IPS-NIHi11 (cell line): ENCODE measurements at regions not wholly inside any gene's neighbourhood (a gene's known extent, or its start where the extent isn't known, plus 50 kb on each side); places are given as distances from the start of the nearest gene placed in this dataset.
"Not testable (repeated sequence)": the region's sequence is repeated elsewhere in the genome, so short reads cannot be mapped to it uniquely, and the experiment has no call there.

Source experiments
- DNase-seq: peaks from one replicate; pipeline ENCODE4 v3.0.0; 2012; ENCODE audit warnings: mixed read lengths, low spot score

DNA sequence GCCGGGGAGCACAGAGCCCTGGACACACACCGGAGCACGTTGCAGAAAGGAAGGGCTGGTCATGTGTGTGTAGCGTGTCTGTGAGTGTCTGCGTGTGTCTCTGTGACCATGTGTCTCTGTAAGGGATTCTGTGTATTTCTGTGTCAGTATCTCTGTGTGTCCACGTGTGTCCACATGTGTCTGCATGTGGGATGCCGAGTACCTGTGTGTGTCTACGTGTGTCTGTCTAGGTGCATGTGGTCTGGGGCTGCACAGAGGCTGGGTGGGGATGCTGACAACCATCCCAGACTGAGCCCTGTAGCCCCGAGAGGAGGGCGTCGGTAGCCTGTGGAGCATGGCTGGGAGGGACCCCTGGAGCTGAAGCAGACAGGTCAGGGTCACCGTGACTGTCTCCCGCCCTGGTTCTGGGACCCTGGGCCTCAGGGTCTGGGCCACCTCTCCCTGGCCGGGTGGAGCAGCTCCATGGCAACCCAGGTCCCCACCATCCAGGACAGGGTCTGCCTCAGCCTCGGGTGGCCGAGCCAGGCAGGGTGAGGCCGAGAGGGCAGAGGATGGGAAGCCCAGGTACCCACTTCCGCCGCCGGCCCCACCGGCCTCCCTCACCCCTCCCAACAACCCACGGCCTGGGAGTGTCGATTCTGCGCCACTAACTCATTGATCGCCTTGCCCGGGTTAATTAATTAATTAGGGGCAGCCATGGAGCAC is 122.7 kb downstream of the FAM53A start:
- DNase-seq, result no peak

DNA sequence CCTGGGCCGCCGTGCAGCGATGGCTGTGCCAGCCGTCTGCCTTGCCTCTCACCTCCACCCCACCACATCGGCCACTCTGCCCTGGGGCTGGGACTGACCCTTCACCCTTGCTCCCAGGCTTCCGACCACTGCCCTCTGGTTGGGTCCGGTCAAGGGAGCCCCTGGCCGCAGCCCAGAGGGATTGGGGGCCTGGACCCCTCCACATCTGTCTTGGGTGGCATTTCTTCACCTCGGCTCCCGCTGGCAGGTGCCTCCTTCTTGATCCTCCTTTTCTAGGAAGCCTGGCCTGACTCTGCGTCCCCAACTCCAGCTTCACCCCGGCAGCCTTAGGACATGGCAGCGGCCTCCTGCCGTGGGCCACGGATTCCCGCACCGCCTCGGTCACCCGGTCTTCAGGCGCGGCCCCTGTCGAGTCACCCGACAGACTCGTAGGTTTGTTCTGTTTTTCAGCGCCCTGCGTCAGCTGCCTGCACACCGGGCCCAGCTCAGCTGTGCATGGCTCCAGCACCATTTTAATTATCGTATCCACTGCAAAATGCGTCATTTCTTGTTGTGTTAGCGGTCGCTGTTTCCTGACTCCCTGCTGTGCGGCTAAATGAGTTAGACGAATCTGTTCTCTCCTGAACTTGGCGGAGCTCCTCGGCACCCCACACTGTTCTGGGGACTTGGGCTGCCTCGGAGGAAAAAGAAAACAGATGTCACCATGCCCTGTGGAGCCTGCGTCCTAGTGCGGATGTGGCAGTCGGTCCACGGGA is 124.0 kb downstream of the FAM53A start:
- DNase-seq, result no peak

DNA sequence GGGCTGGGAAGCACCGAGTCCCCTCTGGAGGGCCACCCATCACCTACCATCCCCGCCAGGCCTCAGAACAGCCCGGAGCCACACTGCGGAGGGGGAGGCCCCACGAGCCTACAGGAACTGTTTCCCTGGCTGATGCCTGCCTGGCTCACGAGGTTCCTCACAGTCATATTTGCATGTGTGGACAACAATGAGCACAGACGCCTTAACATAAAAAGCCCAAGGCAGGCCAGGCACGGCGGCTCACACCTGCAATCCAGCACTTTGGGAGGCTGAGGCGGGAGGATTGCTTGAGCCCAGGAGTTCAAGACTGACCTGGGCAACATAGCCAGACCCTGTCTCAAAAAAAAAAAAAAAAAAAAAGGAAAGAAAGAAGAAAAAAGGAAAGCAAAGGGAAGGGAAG is 125.9 kb downstream of the FAM53A start:
- DNase-seq, result no peak

DNA sequence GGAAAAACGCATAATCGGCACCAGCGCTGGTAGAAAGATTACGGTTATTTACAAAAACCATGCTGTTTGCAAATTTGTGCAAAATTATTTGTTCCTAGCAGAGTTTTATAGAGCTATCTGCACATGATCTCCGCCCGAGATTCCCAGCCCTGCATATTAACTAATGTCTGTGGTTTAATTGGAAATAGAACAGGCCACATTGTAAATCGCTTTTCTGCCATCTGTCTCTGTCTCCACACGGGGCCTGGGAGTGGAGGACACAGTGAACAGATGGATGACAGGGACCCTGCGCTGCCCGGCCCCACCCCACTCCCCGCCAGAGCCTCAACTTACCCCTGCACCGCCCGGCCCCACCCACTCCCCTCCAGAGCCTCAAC is 126.9 kb downstream of the FAM53A start:
- no peak for DNase-seq

DNA sequence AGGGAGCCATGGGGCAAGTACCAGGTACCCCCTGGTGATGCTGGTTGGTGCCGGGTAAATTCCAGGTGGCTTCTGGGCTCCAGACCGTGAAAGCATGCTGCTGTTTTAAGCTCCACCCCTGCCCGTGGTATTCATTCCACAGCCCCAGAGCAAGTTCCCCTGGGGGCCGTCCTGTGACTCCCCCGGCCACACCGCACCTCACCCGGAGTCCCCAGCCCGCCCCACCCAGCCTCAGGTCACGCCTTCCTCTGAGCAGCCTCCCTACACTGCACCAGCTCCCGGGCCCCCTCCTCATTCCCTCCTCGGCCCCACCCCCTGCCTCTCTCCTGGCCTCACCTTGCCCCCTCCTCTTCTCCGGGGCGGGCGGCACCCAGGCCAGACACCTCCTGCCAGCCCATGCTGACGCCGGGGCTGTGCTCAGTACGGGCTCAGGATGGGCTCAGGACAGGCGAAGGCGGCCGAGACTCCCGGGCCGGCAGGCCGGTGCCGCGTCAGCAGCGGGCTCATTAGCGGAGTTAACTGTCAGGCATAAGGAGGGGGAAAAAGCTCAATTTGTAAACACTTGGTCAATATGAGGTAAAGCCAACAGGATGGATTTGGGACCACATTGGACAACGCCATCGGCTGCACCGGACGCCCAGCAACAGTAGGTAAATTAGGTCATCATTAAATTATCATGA is 127.4 kb downstream of the FAM53A start:
- peak; percentile 69 for DNase-seq

DNA sequence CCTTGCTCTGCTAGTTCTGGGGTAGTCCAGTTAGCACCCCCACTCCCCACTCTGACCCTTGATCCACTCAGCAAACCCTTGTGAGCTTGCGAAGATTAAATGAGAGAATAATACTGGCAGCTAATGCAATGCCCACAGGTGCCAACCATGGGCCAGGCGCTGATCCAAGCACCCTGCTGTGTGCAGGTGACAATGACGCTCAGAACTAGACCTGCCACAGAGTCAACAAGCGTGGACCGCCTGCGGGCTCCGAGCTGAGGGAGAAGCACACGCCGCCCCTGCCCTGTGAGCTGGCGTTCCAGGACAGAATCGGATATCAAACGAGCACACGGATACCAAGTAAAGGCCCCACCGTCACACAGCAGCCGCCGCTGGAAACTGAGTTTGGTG is 129.2 kb downstream of the FAM53A start:
- no peak for DNase-seq

DNA sequence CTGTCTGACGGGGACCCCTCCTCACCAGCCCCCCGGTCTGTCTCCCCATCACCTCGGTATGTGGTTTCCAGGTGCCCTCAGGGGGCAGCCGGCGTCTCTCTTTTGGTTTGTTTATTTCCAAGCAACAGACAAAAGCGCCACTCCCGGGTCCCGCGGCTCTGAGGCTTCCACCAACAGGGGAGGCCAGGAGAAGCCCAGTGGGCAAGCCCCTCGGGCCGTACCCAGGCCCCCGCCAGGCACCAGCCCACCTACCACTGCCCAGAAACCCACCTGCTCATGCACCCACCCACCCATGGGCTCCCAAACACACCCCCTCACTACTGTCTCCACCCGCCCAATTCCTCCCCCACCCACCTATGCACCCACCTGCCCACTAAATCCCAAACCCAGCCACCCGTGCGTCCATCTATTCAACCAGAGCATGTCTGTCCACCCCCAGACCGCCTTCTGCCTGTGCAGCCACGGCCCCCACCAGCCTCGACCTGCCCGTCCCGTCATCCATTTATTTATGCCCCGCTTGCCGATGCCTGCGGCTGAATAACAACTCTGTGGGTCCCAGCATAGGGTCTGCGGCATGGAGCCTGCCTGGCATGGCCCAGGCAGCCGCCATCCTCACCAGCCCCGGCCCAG is 129.8 kb downstream of the FAM53A start:
- DNase-seq, result no peak

DNA sequence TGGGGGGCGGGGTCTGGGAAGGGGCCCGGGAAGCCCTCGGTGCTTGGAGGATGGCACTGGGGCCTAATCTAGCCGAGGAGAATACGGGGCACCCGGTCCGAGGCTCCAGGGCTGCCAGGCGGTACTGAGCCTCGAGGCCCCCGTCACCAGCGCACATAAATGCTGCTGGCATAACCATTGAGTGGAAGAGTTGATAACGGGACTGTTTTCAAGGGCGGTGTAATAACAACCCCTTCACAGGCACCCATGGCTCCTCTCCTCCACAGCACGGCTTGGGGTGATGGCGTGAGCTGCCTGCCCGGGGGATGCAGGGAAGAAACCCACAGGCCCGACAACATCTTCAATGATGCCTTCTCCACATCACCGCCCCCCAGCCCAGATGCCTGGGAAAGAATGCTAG is 130.7 kb downstream of the FAM53A start:
- DNase-seq, result no peak

DNA sequence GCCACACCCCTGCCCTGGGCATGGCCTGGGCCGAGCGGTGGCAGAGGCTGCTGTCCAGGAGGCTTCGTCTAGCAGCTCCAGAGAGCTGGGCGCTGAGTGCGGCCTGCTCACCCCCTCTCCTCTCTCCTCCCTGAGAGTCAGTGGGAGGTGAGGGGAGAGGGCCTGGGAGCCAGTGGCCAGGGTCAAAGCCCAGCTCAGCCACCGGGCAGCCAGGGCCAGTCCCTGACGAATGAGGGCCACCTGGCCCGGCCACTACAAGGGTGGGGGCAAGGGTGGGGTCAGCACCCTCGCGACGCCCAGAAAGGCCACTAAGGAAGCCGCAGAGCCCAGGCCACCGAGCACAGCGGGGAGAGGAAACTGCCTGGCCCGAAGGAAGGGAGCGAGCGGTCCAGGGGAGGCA is 131.7 kb downstream of the FAM53A start:
- DNase-seq, result no peak

DNA sequence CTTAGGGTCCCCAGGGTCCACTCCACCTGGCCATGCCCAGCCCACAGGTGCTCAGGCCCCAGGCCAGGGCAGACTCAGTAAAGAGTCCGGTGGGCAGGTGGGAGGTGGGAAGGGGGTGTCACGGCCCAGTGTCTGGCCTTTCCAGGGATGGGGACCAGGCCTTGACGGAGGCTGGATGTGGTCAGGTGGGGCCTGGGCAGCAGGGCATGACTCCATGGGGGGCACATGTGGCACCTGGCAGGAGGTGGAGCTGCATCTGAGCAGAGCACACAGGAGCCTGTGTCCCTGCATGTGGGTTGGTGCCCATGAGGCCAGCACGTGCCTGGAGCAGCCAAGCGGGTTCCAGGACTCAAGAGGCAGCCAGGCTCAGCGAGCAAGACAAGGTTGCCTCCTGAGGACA is 132.9 kb downstream of the FAM53A start:
- no peak for DNase-seq

DNA sequence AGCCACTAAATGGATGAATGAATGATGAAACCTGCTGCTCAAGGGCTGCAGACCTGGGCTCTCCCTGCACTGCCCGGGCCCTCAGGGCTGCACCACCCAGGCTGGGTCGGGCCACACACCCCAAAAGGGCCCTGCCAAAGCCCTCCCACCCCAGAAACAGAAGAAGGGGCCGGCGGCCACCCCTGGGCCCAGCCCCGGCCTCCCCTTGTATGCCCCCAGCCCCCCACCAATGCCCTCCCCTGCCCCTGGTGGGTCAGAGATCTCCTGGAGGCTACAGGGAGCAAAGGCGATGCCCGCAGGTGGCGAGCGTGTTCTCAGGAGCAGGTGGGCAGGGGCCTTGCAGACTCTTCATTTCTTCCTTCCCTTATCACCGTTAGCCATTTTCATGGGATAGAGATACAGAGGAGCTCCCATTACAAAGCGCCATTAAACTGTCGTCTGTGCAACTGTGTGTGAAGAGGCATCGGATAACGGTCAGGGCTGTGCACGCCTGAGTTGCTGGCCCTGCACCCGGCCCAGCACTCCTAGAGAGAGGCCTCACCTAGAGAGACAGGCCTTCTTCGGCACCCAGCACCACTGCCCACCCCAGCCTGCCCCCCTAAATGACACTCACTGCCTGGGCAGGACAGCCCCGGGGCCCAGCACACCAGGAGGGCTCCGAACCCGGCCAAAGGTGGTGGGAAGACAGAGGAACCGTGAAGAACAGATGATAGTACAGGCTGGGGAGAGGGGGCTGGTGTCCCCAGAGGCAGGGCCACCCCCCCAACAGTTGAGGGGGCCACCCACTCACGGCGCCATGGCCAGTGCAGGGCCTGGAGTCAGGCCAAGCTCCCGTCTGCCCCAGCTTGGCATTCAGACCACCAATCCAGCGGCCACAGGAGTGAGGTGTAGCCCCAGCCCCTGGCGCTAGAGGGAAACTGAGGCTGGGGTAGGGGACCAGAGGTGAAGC is 133.7 kb downstream of the FAM53A start:
- no peak for DNase-seq

DNA sequence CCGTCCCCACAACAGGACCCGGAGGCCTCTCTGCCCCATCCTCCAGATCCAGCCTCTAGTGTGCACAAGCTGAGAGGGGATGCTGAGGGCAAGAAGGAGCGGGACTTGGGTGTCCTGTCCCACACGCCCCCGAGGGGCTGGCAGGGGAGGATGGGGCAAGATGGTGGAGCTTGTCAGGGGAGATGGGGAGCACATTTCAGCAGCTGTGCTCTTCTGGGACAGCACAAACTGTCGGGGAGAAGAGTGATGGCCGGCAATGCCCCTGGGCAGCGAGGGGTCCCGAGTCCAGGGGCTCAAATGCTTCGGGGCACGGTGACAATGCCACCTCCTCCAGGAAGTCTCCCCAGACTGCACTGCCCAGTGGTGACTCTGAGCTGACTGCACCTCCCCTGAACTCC is 134.5 kb downstream of the FAM53A start:
- no peak for DNase-seq

DNA sequence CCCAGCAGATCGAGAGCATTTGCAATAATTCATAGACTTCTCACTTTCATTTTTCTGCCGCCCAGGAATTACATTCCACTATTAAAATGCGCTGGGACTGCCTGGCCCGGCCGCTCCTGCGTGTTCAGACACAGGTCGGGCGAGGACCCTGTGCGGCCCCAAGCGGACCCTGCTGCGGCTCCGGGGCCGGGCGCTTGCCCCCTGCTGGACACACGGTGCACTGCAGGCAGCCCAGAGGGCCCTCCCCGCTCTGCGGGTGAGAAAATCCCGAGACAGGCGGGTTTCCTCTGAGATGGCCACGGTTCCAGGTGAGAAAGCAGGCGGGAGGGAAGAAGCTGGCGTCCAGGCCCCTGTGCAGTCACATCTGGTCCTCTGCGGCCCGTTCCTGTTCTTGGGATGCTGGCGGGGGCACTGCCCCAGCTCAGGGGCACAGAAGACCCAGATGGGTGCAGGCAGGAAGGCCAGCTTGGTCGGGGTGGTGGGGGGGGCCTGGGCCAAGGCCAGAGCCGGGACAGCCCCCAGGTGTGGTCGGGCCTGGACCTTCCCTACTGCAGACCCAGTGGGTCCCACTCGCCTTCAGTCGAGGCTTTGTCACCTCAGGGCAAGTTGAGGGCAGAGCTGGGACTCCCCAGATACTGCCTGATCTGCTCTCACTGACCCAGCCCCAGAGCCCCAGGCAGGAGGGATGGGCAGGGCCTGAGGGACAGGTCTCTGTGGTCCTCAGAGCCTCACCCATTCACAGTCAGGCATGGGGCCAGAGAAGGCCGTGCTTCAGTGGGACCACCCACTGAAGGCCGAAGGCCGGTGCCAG is 135.1 kb downstream of the FAM53A start:
- DNase-seq, result peak; percentile 87

DNA sequence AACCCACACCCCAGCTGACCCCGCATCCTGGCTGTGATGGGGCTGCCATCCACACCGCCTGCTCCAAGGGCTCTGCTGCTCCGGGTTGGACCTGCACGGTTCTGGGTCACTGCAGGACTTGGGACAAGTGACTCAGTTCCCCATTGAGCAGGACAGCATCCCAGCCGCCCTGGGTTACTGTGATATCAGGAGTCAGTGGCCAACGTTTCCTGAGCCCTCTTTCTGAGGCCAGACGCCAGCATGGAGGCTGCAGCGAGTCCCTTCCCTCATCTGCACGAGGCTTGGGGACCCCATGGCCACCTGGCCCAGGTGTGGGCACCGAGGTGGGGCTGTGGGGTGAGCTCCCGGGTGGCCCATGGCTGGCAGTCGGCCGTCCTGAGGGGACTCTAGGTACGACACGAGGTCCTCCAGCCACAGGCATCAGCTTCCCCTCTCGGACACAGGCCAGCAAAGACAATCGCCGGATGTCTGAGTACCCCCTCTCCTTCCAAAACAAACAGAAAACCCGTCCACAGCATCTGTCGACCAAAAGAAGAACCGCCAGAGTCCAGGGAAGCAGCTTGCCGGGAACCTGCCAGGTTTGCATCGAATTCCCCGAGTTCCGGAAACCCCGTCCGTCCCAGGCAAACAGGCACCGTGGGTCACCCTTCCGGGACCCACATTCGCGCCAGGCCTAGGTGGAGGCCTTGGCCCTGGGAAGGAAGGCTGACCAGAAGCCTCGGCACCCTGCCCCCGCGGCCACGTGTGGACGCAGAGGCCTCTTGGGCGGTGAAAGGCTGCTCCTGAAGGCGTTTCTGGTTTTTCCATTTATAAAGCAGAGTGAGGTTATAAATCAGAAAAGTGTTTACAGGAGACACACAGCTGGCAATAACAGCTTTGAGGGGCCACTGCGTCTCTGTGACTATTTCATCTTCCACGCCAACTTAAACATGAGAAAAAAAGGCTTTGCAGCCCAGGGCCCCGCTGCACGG is 136.0 kb downstream of the FAM53A start:
- DNase-seq, result no peak

DNA sequence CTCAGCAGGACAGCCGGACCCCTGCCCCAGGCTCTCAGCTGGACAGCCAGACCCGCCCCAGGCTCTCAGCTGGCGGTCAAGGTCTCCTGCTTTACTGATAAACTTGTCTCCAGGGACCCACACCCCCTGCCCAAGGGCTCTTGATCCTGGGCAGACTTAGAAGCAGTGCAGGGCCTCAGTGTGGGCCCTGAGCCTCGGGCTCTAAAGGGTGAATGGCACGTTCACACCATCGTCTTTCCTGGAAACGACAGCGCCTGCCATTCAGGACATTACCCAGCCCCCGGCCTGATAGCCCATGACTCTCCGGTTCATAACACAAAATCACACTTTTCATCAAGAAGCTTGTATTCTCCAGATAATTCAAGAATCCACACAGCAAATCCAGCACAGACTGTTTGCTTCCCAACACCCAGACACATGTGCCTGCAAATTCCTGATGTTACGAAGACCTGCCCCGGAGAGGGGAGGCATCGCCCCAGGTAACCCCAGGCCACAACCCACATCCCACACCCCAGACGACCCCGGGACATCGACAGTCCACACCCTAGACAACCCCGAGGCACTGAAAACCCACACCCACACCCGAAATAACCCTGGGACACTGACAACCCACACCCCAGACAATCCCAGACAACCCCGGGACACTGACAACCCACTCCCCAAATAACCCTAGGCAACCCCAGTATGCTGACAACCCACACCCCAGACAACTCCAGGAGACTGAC is 136.8 kb downstream of the FAM53A start:
- DNase-seq, result no peak

DNA sequence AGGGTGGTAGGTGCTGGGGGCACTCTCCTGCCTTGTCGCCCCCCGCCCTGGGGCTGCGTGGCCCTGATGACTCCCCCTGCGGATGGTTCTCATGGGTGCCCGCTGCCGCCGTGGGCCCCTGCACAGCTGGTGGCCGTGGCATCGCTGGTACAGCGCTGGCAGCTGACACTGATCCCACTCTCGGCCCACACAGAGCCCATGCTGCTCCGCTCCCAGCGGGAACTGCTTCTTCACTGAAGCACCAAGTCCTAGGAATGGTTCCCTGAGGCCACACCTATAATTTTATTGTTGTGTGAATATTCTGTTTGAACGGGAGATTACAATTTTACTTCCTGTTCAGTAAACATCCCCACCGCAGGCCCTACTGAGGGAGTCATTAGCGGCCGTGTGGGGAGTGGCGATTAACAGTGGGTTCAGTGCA is 138.6 kb upstream of the NKX1-1 start:
- no peak for DNase-seq

DNA sequence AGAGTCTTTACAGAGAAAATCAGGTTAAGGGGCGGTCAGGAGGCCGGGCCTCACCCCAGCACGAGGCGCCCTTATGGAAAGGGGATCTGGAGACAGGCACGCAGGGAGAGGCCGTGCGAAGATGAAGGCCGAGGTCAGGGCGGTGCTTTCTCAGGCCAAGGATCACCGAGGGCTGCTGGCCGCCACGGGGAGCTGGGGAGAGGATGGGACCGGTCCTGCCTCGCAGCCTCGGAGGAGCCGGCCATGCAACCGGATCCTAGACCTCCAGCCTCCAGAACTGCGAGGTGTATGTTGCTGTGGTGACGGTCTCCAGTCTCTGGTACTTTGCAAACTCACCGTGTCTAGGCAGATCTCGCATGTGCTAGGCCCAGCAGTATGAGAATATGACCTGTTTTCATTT is 138.2 kb upstream of the NKX1-1 start:
- DNase-seq, result not testable (repeated sequence)

DNA sequence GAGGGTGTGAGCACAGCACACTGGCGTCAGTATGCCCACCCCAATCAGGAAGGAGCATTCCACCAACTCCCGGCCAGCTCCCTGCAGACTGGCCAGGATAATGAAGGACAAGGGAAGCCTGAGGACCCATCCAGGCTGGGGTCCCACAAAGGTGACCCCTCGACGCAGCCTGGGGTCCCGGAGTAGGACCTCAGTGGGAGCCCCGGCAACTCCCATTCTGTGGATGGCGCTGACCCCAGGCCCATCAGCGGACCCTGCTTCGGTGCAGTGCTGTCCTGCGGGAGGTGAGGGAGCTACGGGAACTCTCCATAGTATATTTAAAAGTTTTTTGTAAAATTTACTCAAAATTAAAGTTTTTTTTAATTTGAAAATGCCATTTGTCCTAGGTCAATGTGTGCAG is 137.7 kb upstream of the NKX1-1 start:
- DNase-seq, result no peak

DNA sequence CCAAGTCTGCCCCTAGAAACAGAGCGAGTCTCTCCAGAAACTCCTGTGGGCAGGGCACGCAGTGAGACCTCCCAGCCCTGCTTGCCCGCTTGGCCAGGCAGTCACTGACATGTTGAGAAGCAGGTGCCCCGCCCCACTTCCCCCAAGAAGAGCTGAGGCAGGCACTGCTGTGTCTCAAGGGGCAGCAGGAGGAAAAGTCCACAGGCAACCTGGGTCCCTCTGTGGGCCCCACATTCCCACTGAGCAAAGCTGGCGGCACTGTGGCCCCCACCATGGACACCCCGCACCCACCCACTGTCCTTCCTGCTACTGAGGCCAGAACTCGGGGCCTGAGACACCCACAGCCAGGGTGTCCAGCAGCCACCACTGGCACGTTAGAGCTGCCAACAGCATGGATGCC is 137.3 kb upstream of the NKX1-1 start:
- no peak for DNase-seq
